ENCODE measurements at regions not wholly inside any gene's neighbourhood (a gene's known extent, or its start where the extent isn't known, plus 50 kb on each side); places are given as distances from the start of the nearest gene placed in this dataset.

DNA sequence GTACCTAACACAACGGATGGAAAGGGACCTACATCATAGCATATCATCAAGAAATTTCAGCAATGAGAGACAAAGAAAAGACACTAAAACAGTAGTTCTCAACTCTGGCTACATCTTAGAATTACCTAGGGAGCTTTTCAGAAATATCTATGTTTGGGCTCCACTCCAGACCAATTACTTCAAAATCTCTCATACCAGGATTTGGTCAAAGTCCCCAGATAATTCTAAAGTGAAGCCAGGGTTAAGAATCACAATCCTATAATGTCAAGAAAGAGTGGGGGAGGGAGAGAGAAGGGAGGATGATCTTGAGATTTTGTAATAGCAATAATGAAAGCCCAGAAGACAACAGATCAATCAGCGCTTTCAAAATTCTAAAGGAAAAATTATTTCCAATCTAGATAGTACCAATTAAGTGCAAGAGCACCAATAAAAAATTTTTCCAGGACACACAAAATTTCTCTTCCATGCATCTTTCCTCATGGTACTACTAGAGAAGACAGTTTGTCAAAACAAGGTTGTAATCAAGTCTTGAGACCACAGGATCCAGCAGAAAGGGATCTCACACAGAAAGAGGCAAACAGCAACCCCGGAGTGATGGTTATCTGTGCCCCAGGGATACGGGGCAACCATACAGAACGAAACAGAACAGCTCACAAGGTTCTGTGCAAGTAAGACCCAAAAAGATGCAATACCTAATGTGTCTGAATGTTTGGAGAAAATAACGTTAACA lies 152.9 kb upstream of the DST start:
- no peak for FAIRE-seq
- CTCF ChIA-PET, result no interaction called here
- H3K4me2 ChIP-seq, result peak overlapping the region; percentile 90

GRCh38 chr6:56794421-56794820 lies 151.7 kb upstream of the DST start:
- POLR2A ChIA-PET, result no interaction called here
- no peak for FAIRE-seq
- TF ChIP-seq JUN (IDR thresholded peaks at IDR 0.05), result no peak
- TF ChIP-seq HOXB5 (CRISPR knock-in tag; IDR thresholded peaks at IDR 0.05), result no peak
- no peak for TF ChIP-seq NPAS2 (CRISPR knock-in tag; IDR thresholded peaks at IDR 0.05; ENCODE audit: borderline replicate concordance)
- TF ChIP-seq NFE2L2 (conservative IDR thresholded peaks at IDR 0.05; ENCODE audit: low read length), result no peak
- no peak for TF ChIP-seq RFX5 (IDR thresholded peaks at IDR 0.05)
- TF ChIP-seq EHMT2 (IDR thresholded peaks at IDR 0.05; ENCODE audit: low read depth), result no peak
- no peak for TF ChIP-seq ESRRA (IDR thresholded peaks at IDR 0.05; ENCODE audit: borderline replicate concordance, low read length)
- TF ChIP-seq CBX2 (IDR thresholded peaks at IDR 0.05; ENCODE audit: borderline replicate concordance, low read depth), result no peak
- TF ChIP-seq MYC (IDR thresholded peaks at IDR 0.05; ENCODE audit: borderline replicate concordance, low read length), result no peak
- no peak for TF ChIP-seq PHF8 (IDR thresholded peaks at IDR 0.05; ENCODE audit: borderline replicate concordance, low read depth)
- TF ChIP-seq TFCP2L1 (CRISPR knock-in tag; IDR thresholded peaks at IDR 0.05), result no peak
- TF ChIP-seq EHF (CRISPR knock-in tag; IDR thresholded peaks at IDR 0.05), result no peak
- no peak for TF ChIP-seq POLR2AphosphoS2 (conservative IDR thresholded peaks at IDR 0.05; ENCODE audit: low read length)
- TF ChIP-seq, protein P1, sequence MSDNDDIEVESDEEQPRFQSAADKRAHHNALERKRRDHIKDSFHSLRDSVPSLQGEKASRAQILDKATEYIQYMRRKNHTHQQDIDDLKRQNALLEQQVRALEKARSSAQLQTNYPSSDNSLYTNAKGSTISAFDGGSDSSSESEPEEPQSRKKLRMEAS (IDR thresholded peaks at IDR 0.05), result no peak
- TF ChIP-seq, protein P2, sequence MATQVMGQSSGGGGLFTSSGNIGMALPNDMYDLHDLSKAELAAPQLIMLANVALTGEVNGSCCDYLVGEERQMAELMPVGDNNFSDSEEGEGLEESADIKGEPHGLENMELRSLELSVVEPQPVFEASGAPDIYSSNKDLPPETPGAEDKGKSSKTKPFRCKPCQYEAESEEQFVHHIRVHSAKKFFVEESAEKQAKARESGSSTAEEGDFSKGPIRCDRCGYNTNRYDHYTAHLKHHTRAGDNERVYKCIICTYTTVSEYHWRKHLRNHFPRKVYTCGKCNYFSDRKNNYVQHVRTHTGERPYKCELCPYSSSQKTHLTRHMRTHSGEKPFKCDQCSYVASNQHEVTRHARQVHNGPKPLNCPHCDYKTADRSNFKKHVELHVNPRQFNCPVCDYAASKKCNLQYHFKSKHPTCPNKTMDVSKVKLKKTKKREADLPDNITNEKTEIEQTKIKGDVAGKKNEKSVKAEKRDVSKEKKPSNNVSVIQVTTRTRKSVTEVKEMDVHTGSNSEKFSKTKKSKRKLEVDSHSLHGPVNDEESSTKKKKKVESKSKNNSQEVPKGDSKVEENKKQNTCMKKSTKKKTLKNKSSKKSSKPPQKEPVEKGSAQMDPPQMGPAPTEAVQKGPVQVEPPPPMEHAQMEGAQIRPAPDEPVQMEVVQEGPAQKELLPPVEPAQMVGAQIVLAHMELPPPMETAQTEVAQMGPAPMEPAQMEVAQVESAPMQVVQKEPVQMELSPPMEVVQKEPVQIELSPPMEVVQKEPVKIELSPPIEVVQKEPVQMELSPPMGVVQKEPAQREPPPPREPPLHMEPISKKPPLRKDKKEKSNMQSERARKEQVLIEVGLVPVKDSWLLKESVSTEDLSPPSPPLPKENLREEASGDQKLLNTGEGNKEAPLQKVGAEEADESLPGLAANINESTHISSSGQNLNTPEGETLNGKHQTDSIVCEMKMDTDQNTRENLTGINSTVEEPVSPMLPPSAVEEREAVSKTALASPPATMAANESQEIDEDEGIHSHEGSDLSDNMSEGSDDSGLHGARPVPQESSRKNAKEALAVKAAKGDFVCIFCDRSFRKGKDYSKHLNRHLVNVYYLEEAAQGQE (IDR thresholded peaks at IDR 0.05), result no peak
- TF ChIP-seq GATA3 (IDR thresholded peaks at IDR 0.05; ENCODE audit: borderline replicate concordance), result no peak
- no peak for TF ChIP-seq HEYL (CRISPR knock-in tag; IDR thresholded peaks at IDR 0.05)

More for the DNA sequence above, 152.9 kb upstream of the DST start:
- POLR2A ChIA-PET, result no interaction called here
- H3K4me3 ChIP-seq, result peak overlapping the region; percentile 20
- DNase-seq (ENCODE audit: low read depth in 1 of 2, low spot score in 1 of 2) (peak in 1 of 2 experiments; percentile 7), ATAC-seq (peak; percentile 74 to 76; a peak in 5 of 6 replicates)
- 21% methylated on average over 6 of the region's 6 CpGs for WGBS (ENCODE audit: missing lambda C conversion rate)
- no peaks in the 10 kb centered on the region for H3K9me3 ChIP-seq
- peak overlapping the region; percentile 59 to 80 for H3K27ac ChIP-seq
- TF ChIP-seq ESRRA (IDR thresholded peaks at IDR 0.05; ENCODE audit: borderline replicate concordance, low read length) (no peak), TFCP2L1 (CRISPR knock-in tag; IDR thresholded peaks at IDR 0.05) (no peak), SREBF2 (IDR thresholded peaks at IDR 0.05) (no peak), CBX2 (IDR thresholded peaks at IDR 0.05; ENCODE audit: borderline replicate concordance, low read depth) (no peak), HDAC2 (IDR thresholded peaks at IDR 0.05) (no peak), KDM5A (IDR thresholded peaks at IDR 0.05) (no peak), MYC (IDR thresholded peaks at IDR 0.05; ENCODE audit: borderline replicate concordance, low read length) (no peak)
- TF ChIP-seq, protein P3, sequence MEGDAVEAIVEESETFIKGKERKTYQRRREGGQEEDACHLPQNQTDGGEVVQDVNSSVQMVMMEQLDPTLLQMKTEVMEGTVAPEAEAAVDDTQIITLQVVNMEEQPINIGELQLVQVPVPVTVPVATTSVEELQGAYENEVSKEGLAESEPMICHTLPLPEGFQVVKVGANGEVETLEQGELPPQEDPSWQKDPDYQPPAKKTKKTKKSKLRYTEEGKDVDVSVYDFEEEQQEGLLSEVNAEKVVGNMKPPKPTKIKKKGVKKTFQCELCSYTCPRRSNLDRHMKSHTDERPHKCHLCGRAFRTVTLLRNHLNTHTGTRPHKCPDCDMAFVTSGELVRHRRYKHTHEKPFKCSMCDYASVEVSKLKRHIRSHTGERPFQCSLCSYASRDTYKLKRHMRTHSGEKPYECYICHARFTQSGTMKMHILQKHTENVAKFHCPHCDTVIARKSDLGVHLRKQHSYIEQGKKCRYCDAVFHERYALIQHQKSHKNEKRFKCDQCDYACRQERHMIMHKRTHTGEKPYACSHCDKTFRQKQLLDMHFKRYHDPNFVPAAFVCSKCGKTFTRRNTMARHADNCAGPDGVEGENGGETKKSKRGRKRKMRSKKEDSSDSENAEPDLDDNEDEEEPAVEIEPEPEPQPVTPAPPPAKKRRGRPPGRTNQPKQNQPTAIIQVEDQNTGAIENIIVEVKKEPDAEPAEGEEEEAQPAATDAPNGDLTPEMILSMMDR (IDR thresholded peaks at IDR 0.05), result no peak
- TF ChIP-seq, protein P4, sequence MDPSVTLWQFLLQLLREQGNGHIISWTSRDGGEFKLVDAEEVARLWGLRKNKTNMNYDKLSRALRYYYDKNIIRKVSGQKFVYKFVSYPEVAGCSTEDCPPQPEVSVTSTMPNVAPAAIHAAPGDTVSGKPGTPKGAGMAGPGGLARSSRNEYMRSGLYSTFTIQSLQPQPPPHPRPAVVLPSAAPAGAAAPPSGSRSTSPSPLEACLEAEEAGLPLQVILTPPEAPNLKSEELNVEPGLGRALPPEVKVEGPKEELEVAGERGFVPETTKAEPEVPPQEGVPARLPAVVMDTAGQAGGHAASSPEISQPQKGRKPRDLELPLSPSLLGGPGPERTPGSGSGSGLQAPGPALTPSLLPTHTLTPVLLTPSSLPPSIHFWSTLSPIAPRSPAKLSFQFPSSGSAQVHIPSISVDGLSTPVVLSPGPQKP (IDR thresholded peaks at IDR 0.05; ENCODE audit: low read depth, low read length), result no peak
- H3K4me1 ChIP-seq, result peaks cover 75% of the 10 kb centered on the region

More at GRCh38 chr6:56794421-56794820, 151.7 kb upstream of the DST start:
- CTCF ChIA-PET, result interaction anchor here (1.2 to 1.4 kb wide), 3 partner anchors 9 to 57 kb away, joined by 3 to 4 read pairs (median 3); no protein-coding TSS in a partner anchor
- DNase-seq (ENCODE audit: low read depth in 1 of 2, low spot score in 1 of 2), result no peak
- Histone ChIP-seq H3K4me2 (peak overlapping the region; percentile 90), H3K4me3 (no peak overlapping the region), H3K4me1 (peaks cover 79% of the 10 kb centered on the region), H3K9me3 (no peaks in the 10 kb centered on the region), H3K27ac (peak overlapping the region; percentile 40 to 65; a peak in 5 of 6 replicates)
- ATAC-seq, result no peak
